ENCODE measurements at regions not wholly inside any gene's neighbourhood (a gene's known extent, or its start where the extent isn't known, plus 50 kb on each side); places are given as distances from the start of the nearest gene placed in this dataset.

GRCh38 chr4:188551156-188551555 lies 411.9 kb downstream of the TRIML1 start:
- DNase-seq (ENCODE audit: low spot score) = no peak

GRCh38 chr4:188552741-188553275 lies 413.6 kb downstream of the TRIML1 start:
- no peak for DNase-seq (ENCODE audit: low spot score)

- no peak for DNase-seq (ENCODE audit: low spot score)
Measured at GRCh38 chr4:188554413-188554812, 415.2 kb downstream of the TRIML1 start.

GRCh38 chr4:188573104-188573503 lies 433.9 kb downstream of the TRIML1 start:
- no peak for DNase-seq (ENCODE audit: low spot score)

- no peak for DNase-seq (ENCODE audit: low spot score)
Measured at GRCh38 chr4:188578657-188579056, 439.4 kb downstream of the TRIML1 start.

- DNase-seq (ENCODE audit: low spot score) = no peak
Measured at GRCh38 chr4:188596021-188596420, 456.8 kb downstream of the TRIML1 start.

GRCh38 chr4:188603646-188604045 lies 464.4 kb downstream of the TRIML1 start:
- no peak for DNase-seq (ENCODE audit: low spot score)

- DNase-seq (ENCODE audit: low spot score) = no peak
Measured at GRCh38 chr4:188606635-188607034, 467.4 kb downstream of the TRIML1 start.

GRCh38 chr4:188611143-188611542 lies 471.9 kb downstream of the TRIML1 start:
- no peak for DNase-seq (ENCODE audit: low spot score)

- no peak for DNase-seq (ENCODE audit: low spot score)
Measured at GRCh38 chr4:188612659-188613058, 473.4 kb downstream of the TRIML1 start.

GRCh38 chr4:188613976-188614375 lies 474.7 kb downstream of the TRIML1 start:
- no peak for DNase-seq (ENCODE audit: low spot score)

GRCh38 chr4:188619456-188620149 lies 480.4 kb downstream of the TRIML1 start:
- DNase-seq (ENCODE audit: low spot score) = no peak

GRCh38 chr4:188620608-188621007 lies 481.4 kb downstream of the TRIML1 start:
- DNase-seq (ENCODE audit: low spot score) = no peak

- no peak for DNase-seq (ENCODE audit: low spot score)
Measured at GRCh38 chr4:188623314-188623854, 484.1 kb downstream of the TRIML1 start.

GRCh38 chr4:188624370-188624769 lies 485.1 kb downstream of the TRIML1 start:
- no peak for DNase-seq (ENCODE audit: low spot score)

- peak; percentile 3 for DNase-seq (ENCODE audit: low spot score)
Measured at GRCh38 chr4:188627892-188628291, 488.7 kb downstream of the TRIML1 start.

GRCh38 chr4:188639479-188640100 lies 500.3 kb downstream of the TRIML1 start:
- no peak for DNase-seq (ENCODE audit: low spot score)

GRCh38 chr4:188647820-188648370 lies 508.7 kb downstream of the TRIML1 start:
- DNase-seq (ENCODE audit: low spot score) = no peak

GRCh38 chr4:188649635-188650034 lies 510.4 kb downstream of the TRIML1 start:
- DNase-seq (ENCODE audit: low spot score) = no peak

- no peak for DNase-seq (ENCODE audit: low spot score)
Measured at GRCh38 chr4:188650516-188650915, 511.3 kb downstream of the TRIML1 start.

GRCh38 chr4:188657365-188657764 lies 518.1 kb downstream of the TRIML1 start:
- no peak for DNase-seq (ENCODE audit: low spot score)

GRCh38 chr4:188658958-188659522 lies 519.8 kb downstream of the TRIML1 start:
- no peak for DNase-seq (ENCODE audit: low spot score)

Data from HT-29 (cell line).